Astrocyte (in vitro differentiated cells and primary cell): ENCODE measurements at regions not wholly inside any gene's neighbourhood (a gene's known extent, or its start where the extent isn't known, plus 50 kb on each side); places are given as distances from the start of the nearest gene placed in this dataset.
"Not testable (repeated sequence)": the region's sequence is repeated elsewhere in the genome, so short reads cannot be mapped to it uniquely, and the experiment has no call there.

ENCODE experiments used
- EZH2 ChIP-seq: IDR thresholded peaks from 2 replicates; pipeline ENCODE4 v1.6.1; 2012; ENCODE audit warnings: mild to moderate bottlenecking, low read length, inconsistent platforms; ENCODE audit not compliant: insufficient read depth
- TF ChIP-seq, protein P1 (sequence below): IDR thresholded peaks from 2 replicates; pipeline ENCODE4 v1.5.1; 2011; ENCODE audit warnings: low read depth, mild to moderate bottlenecking, inconsistent platforms, low read length, moderate library complexity; ENCODE audit not compliant: insufficient read depth

DNA sequence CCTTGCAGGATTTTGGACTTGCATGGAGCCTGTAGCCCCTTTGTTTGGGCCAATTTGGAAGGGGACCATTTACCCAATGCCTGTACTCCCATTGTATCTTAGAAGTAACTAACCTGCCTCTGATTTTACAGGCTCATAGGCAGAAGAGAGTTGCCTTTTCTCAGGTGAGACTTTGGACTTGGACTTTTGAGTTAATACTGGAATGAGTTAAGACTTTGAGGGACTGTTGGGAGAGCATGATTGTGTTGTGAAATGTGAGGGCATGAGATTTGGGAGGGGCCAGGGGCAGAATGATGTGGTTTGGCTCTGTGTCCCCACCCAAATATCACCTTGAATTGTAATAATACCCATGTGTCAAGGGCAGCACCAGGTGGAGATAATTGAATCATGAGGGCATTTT, 60.1 kb upstream of the ENPP6 start:
- TF ChIP-seq, protein P1, sequence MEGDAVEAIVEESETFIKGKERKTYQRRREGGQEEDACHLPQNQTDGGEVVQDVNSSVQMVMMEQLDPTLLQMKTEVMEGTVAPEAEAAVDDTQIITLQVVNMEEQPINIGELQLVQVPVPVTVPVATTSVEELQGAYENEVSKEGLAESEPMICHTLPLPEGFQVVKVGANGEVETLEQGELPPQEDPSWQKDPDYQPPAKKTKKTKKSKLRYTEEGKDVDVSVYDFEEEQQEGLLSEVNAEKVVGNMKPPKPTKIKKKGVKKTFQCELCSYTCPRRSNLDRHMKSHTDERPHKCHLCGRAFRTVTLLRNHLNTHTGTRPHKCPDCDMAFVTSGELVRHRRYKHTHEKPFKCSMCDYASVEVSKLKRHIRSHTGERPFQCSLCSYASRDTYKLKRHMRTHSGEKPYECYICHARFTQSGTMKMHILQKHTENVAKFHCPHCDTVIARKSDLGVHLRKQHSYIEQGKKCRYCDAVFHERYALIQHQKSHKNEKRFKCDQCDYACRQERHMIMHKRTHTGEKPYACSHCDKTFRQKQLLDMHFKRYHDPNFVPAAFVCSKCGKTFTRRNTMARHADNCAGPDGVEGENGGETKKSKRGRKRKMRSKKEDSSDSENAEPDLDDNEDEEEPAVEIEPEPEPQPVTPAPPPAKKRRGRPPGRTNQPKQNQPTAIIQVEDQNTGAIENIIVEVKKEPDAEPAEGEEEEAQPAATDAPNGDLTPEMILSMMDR = not testable (repeated sequence)
- TF ChIP-seq EZH2 = not testable (repeated sequence)
